ENCODE measurements at regions not wholly inside any gene's neighbourhood (a gene's known extent, or its start where the extent isn't known, plus 50 kb on each side); places are given as distances from the start of the nearest gene placed in this dataset.
"Not testable (repeated sequence)": the region's sequence is repeated elsewhere in the genome, so short reads cannot be mapped to it uniquely, and the experiment has no call there.

DNA sequence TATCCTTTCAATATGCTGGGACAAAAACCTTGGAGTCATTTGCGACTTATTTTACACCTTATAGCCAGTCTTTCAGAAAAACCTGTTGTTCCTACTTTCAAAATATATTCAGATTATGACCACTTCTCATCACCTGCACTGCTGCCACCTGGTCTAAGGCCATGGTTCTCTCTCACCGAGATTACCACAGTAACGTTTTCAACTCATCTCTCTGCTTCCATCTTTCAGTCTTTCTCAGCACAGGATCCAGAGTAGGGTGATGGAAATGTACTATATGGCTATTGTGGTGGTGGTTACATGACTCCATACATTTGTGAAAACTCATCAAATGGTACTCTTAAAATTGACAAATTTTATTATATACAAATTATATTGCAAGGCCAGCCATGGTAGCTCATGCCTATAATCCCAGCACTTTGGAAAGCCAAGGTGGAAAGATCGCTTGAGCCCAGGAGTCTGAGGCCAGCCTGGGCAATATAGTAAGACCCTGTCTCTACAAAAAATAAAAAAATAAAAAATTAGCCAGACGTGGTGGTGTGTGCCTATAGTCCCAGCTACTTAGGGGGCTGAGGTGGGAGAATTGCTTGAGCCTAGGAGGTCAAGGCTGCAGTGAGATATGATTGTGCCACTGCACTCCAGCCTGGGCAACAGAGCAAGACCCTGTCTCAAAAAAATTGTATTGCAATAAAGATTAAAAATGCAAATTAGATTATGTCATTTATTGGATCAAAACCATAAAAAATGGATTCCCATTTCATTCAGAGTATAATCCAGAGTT lies 120.9 kb upstream of the PPP2R5A start:
- Mint-ChIP-seq H3K36me3 (no peaks in the 10 kb centered on the region), H3K27ac (no peak overlapping the region), H3K4me1 (ENCODE audit: unreplicated experiment) (peaks cover 8% of the 10 kb centered on the region), H3K9me3 (no peaks in the 10 kb centered on the region), H3K27me3 (no peaks in the 10 kb centered on the region), H3K4me3 (no peak overlapping the region)
- DNase-seq (ENCODE audit: extremely low spot score, unreplicated experiment) = no peak
- no peak for TF ChIP-seq CTCF (conservative IDR thresholded peaks at IDR 0.05)

- Mint-ChIP-seq H3K9me3 (no peaks in the 10 kb centered on the region), H3K36me3 (no peaks in the 10 kb centered on the region), H3K4me3 (no peak overlapping the region), H3K27ac (no peak overlapping the region), H3K27me3 (no peaks in the 10 kb centered on the region), H3K4me1 (ENCODE audit: unreplicated experiment) (peaks cover 8% of the 10 kb centered on the region)
- DNase-seq (ENCODE audit: extremely low spot score, unreplicated experiment) = no peak
- TF ChIP-seq CTCF (conservative IDR thresholded peaks at IDR 0.05) = no peak
Measured at GRCh38 chr1:212166244-212166643, 119.0 kb upstream of the PPP2R5A start.

DNA sequence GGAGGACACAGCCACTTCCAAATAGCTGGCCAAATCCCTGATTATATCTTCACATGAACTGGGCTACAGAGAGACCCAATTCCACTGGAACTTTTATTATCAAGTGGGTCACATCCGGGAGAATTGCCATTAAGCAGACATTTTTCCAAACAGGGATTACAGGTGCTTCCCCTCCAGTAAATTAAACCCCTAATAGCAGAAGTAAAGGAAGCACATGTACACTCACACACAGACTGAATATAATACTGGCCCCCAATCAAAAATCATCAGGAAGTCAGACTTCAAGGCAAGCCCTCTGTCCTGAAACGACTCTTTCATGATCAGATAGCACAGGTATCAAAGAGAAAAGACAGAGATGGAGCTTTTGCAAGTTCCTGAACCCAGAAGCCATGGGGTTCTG lies 118.6 kb upstream of the PPP2R5A start:
- Mint-ChIP-seq H3K4me3 (no peak overlapping the region), H3K36me3 (no peaks in the 10 kb centered on the region), H3K27me3 (no peaks in the 10 kb centered on the region), H3K4me1 (ENCODE audit: unreplicated experiment) (peaks cover 8% of the 10 kb centered on the region), H3K9me3 (no peaks in the 10 kb centered on the region), H3K27ac (no peak overlapping the region)
- TF ChIP-seq CTCF (conservative IDR thresholded peaks at IDR 0.05) = no peak
- no peak for DNase-seq (ENCODE audit: extremely low spot score, unreplicated experiment)

- Mint-ChIP-seq H3K27ac (no peak overlapping the region), H3K4me1 (ENCODE audit: unreplicated experiment) (peaks cover 8% of the 10 kb centered on the region), H3K36me3 (no peaks in the 10 kb centered on the region), H3K9me3 (no peaks in the 10 kb centered on the region), H3K4me3 (no peak overlapping the region), H3K27me3 (no peaks in the 10 kb centered on the region)
- DNase-seq (ENCODE audit: extremely low spot score, unreplicated experiment) = no peak
- no peak for TF ChIP-seq CTCF (conservative IDR thresholded peaks at IDR 0.05)
Measured at GRCh38 chr1:212167098-212167497, 118.1 kb upstream of the PPP2R5A start.

GRCh38 chr1:212173567-212173966 lies 111.6 kb upstream of the PPP2R5A start:
- H3K36me3 Mint-ChIP-seq = no peaks in the 10 kb centered on the region
- H3K4me1 Mint-ChIP-seq (ENCODE audit: unreplicated experiment) = no peaks in the 10 kb centered on the region
- no peak overlapping the region for H3K4me3 Mint-ChIP-seq
- DNase-seq (ENCODE audit: extremely low spot score, unreplicated experiment) = no peak
- H3K9me3 Mint-ChIP-seq = no peaks in the 10 kb centered on the region
- H3K27me3 Mint-ChIP-seq = no peaks in the 10 kb centered on the region
- no peak overlapping the region for H3K27ac Mint-ChIP-seq
- TF ChIP-seq CTCF (conservative IDR thresholded peaks at IDR 0.05) = no peak

DNA sequence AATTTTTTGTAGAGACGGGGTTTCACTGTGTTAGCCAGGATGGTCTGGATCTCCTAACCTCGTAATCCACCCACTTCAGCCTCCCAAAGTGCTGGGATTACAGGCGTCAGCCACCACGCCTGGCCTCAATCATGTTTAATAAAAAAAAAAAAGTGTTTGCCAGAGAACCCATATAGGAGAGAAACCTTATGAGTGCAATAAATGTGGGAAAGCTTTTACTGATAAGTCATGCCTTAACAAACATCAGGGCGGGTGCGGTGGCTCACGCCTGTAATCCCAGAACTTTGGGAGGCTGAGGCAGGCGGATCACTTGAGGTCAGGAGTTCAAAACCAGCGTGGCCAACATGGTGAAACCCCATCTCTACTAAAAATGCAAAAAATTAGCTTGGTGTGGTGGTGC lies 110.9 kb upstream of the PPP2R5A start:
- not testable (repeated sequence) for DNase-seq (ENCODE audit: extremely low spot score, unreplicated experiment); H3K27me3 Mint-ChIP-seq; H3K27ac Mint-ChIP-seq; H3K4me3 Mint-ChIP-seq; H3K4me1 Mint-ChIP-seq (ENCODE audit: unreplicated experiment); H3K36me3 Mint-ChIP-seq; H3K9me3 Mint-ChIP-seq
